ENCODE measurements at regions not wholly inside any gene's neighbourhood (a gene's known extent, or its start where the extent isn't known, plus 50 kb on each side); places are given as distances from the start of the nearest gene placed in this dataset.

GRCh38 chr12:100741084-100741711, 53.4 kb upstream of the ANO4 start:
- peaks cover 3 to 7% of the 10 kb centered on the region in 2 donors for H3K27me3 Mint-ChIP-seq (ENCODE audit: low read depth in 2 of 2)
- Histone ChIP-seq H3K4me3 (ENCODE audit: low read length) (no peak overlapping the region), H3K36me3 (ENCODE audit: control insufficient read depth, insufficient read depth, low read length) (no peaks in the 10 kb centered on the region), H3K4me1 (ENCODE audit: control insufficient read depth, insufficient read depth, low read length) (no peaks in the 10 kb centered on the region), H3K27ac (ENCODE audit: low read length) (no peak overlapping the region), H3K27me3 (ENCODE audit: control insufficient read depth, insufficient read depth, low read length) (no peaks in the 10 kb centered on the region), H3K9me3 (ENCODE audit: control insufficient read depth, insufficient read depth, low read length) (no peaks in the 10 kb centered on the region)
- peak in 1 of 2 donors; percentile 2 for DNase-seq
- H3K4me1 Mint-ChIP-seq = no peaks in the 10 kb centered on the region
- H3K27ac Mint-ChIP-seq = no peak overlapping the region
- no peaks in the 10 kb centered on the region for H3K36me3 Mint-ChIP-seq
- peaks cover 0 to 5% of the 10 kb centered on the region in 2 donors for H3K9me3 Mint-ChIP-seq
- no peak overlapping the region for H3K4me3 Mint-ChIP-seq
- intact Hi-C loops (cut with micrococcal nuclease) = loop anchor here (2.0 kb wide), 1 partner anchor 506 kb away; no protein-coding TSS in a partner anchor
- WGBS (ENCODE audit: insufficient coverage) = 75% methylated on average over 2 of the region's 3 CpGs
- peak; percentile 44 for TF ChIP-seq CTCF (IDR thresholded peaks at IDR 0.05)
- ATAC-seq = no peak

- Histone ChIP-seq H3K4me1 (ENCODE audit: control insufficient read depth, insufficient read depth, low read length) (no peaks in the 10 kb centered on the region), H3K4me3 (ENCODE audit: low read length) (no peak overlapping the region), H3K27me3 (ENCODE audit: control insufficient read depth, insufficient read depth, low read length) (no peaks in the 10 kb centered on the region), H3K36me3 (ENCODE audit: control insufficient read depth, insufficient read depth, low read length) (no peaks in the 10 kb centered on the region), H3K27ac (ENCODE audit: low read length) (no peak overlapping the region), H3K9me3 (ENCODE audit: control insufficient read depth, insufficient read depth, low read length) (no peaks in the 10 kb centered on the region)
- ATAC-seq (no peak), DNase-seq (no peak)
- Mint-ChIP-seq H3K27me3 (ENCODE audit: low read depth in 2 of 2) (peaks cover 2 to 3% of the 10 kb centered on the region in 2 donors), H3K27ac (no peak overlapping the region), H3K4me1 (no peaks in the 10 kb centered on the region), H3K36me3 (no peaks in the 10 kb centered on the region), H3K4me3 (no peak overlapping the region), H3K9me3 (peaks cover 0 to 5% of the 10 kb centered on the region in 2 donors)
- intact Hi-C loops (cut with micrococcal nuclease) = no loop called here
- no peak for TF ChIP-seq CTCF (IDR thresholded peaks at IDR 0.05)
- WGBS (ENCODE audit: insufficient coverage) = no CpG with 5 or more reads among the region's 1 CpG
Measured at GRCh38 chr12:100743060-100743459, 51.5 kb upstream of the ANO4 start.

Measured in natural killer cell (primary cell).